Left colon (tissue), 2 donors: ENCODE measurements at regions not wholly inside any gene's neighbourhood (a gene's known extent, or its start where the extent isn't known, plus 50 kb on each side); places are given as distances from the start of the nearest gene placed in this dataset.

Experiments used
- ATAC-seq: fragments of 200-7000 bp; cut with Tn5 transposase; one replicate; pipeline ENCODE4 v1.9.1; 2020; ENCODE audit warnings: mild to moderate bottlenecking, moderate library complexity
- DNase-seq, 2 donors: peaks; one replicate each; pipeline ENCODE4 v3.0.0-alpha.2; 2020
- intact Hi-C, 2 donors: fragments of 100-400 bp; cut with DNase I in 1 of 2; cut with micrococcal nuclease in 1 of 2; formaldehyde crosslinking; loops; one replicate each; pipeline versions ENCODE4 v1.11.2 to v1.14.0; 2022; cut with DNase I, micrococcal nuclease
- donor health status: DM: no; HTN: no; CAD: no.
- donor health status: DM: yes; HTN: yes; CAD: no.

GRCh38 chr13:76500894-76501293 is 385.3 kb downstream of the KCTD12 start:
- DNase-seq (no peak), ATAC-seq (no peak)
- intact Hi-C loops: no loop called here

DNA sequence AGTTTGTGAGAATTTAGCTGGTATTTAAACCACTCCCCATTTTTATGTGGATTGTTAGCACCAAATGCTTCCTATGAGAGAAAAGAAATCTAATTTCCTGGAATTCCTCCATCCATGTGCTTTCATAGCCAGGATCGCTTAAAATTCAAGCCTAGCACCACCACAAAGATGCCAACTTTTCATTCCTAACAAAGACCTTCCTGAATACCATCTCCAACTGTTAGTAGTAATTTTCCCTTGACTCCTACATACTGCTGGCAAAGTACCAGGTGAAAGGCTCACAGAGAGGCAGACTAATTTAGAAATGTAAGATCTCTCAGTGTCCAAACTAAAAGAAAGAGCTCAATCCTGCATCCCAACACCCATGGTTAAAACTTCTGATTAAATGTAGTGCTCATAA is 386.3 kb downstream of the KCTD12 start:
- no peak for ATAC-seq
- intact Hi-C loops: no loop called here
- no peak for DNase-seq

- intact Hi-C loops: no loop called here
- ATAC-seq (no peak), DNase-seq (no peak)
Observed at GRCh38 chr13:76489274-76489673, 396.9 kb downstream of the KCTD12 start.

DNA sequence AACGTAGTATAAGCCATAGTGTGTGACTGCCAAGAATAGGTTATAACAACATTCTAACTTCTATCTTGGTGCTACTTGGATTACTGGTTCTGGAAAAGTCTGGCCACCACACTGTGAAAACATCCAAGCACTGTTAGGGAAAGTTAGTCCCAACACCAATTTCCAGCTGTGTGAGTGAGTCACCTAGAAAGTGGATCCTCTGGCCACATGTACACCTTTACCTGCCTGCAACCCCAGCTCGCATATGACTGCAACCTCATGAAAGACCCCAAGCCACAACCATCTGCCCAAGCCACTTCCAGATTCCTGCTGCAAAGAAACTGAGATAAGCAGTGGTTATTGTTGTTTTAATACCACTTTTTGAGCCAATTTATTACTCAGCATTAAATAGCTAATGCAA is 404.5 kb downstream of the KCTD12 start:
- DNase-seq (no peak), ATAC-seq (no peak)
- intact Hi-C loops: no loop called here

GRCh38 chr13:76474966-76475365 is 411.2 kb downstream of the KCTD12 start:
- intact Hi-C loops: loop anchor here (5.0 to 10.0 kb wide), 4 partner anchors 430 to 780 kb away; no protein-coding TSS in a partner anchor
- ATAC-seq (no peak), DNase-seq (no peak)

DNA sequence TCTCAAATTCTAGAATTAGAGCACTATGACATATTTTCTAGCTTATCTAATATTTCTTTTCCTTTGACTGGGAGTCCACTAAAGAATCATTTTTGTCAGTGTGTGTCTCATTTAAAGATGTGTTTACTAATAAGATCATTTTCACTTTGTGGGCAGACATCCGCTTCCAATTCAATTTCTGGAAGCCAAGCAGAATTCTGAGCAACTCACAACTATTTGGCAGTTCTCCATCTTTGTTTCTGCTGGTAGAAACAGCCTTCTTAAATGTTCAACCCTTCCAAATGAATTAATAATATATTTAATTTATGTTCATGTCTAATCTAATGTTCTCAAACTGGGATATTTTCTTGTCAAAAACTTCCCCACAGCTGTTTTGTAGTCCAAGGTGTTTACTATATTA is 411.8 kb downstream of the KCTD12 start:
- no peak for DNase-seq
- intact Hi-C loops: loop anchor here (5.0 to 10.0 kb wide), 4 partner anchors 430 to 780 kb away; no protein-coding TSS in a partner anchor
- ATAC-seq: no peak

DNA sequence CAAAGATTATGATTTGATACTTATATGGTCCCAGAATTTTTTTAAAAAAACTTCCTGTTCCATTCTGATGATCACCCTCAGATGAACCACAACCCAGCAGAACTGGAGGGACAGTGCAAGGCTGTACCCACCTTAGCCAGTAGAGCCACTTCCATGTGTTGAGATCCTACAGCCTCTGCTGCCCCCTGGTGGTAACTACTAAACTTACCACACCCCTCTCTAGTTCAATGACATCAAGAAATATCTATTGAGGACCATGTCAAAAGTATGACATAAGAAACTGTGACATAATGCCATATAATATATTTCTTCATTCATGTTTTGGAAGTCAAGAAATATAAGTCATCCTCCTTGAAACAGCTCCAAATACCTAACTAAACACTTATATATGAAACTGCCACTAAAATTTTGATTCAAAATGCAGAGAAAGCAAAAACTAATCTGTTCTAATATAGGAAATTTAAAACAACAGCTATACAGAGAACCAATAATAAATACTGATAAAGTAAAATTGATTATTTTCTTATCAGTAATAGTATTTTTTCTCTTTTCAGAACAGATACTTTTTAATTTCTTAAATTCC is 412.6 kb downstream of the KCTD12 start:
- intact Hi-C loops: loop anchor here (5.0 to 10.0 kb wide), 4 partner anchors 431 to 779 kb away; no protein-coding TSS in a partner anchor
- ATAC-seq: peak; percentile 87
- DNase-seq: peak; percentile 54 to 65

DNA sequence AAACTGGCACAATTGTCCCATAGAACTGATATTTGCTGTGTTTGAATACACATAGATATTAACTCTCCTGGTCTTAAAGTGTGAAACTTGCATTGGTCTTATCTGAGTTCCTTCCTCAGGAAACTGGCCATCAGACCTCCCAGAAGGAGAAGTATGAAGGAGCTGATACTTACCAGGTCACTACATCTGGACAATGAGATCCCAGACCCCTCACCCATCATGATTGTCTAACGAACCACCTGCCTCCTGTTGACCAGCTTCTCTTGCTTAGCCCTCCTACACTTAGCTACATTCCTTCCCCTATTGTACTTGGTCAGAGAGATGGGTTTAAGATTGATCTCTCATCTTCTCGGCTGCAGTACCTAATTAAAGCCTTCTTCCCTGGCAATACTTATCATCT is 413.3 kb downstream of the KCTD12 start:
- DNase-seq (no peak), ATAC-seq (no peak)
- intact Hi-C loops: loop anchor here (5.0 to 10.0 kb wide), 4 partner anchors 432 to 778 kb away; no protein-coding TSS in a partner anchor

GRCh38 chr13:76471486-76471885 is 414.7 kb downstream of the KCTD12 start:
- intact Hi-C loops: loop anchor here (5.0 to 10.0 kb wide), 4 partner anchors 433 to 777 kb away; no protein-coding TSS in a partner anchor
- DNase-seq: no peak
- no peak for ATAC-seq

DNA sequence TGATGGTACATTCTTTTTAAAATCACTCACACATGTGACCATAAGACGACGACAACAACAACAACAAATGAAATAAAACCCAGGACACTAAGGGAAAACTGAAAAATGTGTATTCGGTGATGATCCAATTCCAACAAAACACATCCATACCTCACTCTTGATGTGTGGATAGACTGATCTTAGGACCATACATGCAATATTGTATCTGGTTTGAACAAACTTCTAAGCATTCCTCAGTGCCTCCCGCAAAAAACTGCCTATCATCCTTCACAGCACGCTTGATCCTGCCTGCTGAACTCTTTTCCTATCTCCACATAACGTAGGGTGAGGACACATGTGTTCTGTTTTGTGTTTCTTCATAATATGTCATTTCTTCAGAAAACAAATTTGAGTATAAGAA is 415.2 kb downstream of the KCTD12 start:
- intact Hi-C loops: loop anchor here (5.0 to 10.0 kb wide), 4 partner anchors 434 to 776 kb away; no protein-coding TSS in a partner anchor
- DNase-seq (no peak), ATAC-seq (no peak)

- DNase-seq (no peak), ATAC-seq (no peak)
- intact Hi-C loops: no loop called here
Observed at GRCh38 chr13:76466043-76466442, 420.2 kb downstream of the KCTD12 start.

DNA sequence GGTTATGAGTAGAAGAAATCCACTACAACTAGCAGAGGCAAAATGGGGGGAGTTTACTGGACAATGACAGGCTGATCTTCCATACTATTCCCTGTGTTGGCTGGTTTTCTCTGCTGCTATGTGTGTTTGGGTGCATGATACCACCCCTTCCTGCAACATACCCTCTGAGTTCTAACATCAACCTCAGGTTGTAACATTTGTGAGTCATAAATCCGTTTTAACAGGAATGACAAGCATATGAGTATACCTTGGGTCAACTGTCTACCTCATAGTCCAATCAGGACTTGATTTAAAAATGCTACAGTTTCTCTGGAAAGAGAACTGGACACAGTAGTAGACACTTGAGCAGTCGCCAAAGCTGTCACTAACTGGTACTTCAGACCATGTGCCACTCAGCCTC is 422.9 kb downstream of the KCTD12 start:
- intact Hi-C loops: no loop called here
- no peak for ATAC-seq
- DNase-seq: no peak

- intact Hi-C loops: no loop called here
- ATAC-seq: no peak
- DNase-seq: no peak
Observed at GRCh38 chr13:76461999-76462398, 424.2 kb downstream of the KCTD12 start.

DNA sequence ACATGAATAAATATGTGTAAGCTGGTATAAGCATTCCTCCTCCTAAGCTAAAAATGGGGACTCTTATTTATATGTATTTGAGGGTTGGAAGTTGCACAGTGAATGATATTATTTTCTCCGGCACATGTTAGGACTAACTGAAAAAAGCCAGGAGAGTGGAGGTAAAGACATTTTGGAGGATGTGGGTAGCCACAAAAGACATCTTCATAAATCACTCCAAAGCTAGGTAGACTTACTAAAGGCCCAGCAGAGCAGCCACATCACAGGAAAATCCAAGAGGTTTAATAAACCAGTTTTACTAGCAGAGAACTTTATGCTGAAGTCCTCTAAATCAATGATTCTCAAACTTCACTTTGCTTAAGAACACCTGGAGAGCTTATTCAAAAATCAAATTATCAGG is 424.7 kb downstream of the KCTD12 start:
- no peak for ATAC-seq
- intact Hi-C loops: no loop called here
- no peak for DNase-seq

DNA sequence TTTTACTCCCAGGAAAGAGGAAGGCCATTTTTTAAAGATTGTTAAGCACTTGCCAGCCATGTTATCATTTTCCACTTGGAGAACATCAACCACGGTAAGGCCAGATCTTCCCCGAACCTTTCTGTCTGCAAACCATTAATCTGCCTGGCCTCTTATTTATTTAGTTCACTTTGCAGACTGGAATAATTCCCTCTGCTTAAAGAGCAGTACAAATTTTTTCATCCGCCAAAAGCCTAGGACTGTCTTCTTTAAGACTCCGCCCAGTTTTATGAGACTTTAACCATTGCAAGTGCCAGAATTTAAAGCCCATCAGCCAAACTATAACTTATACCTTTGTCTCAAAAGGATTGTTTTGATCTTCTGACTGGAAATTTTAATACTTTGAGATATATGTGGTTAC is 426.3 kb downstream of the KCTD12 start:
- DNase-seq (no peak), ATAC-seq (no peak)
- intact Hi-C loops: no loop called here

GRCh38 chr13:76455960-76456359 is 430.2 kb downstream of the KCTD12 start:
- ATAC-seq (no peak), DNase-seq (no peak)
- intact Hi-C loops: no loop called here

GRCh38 chr13:76454991-76455390 is 431.2 kb downstream of the KCTD12 start:
- intact Hi-C loops: no loop called here
- ATAC-seq (no peak), DNase-seq (no peak)

DNA sequence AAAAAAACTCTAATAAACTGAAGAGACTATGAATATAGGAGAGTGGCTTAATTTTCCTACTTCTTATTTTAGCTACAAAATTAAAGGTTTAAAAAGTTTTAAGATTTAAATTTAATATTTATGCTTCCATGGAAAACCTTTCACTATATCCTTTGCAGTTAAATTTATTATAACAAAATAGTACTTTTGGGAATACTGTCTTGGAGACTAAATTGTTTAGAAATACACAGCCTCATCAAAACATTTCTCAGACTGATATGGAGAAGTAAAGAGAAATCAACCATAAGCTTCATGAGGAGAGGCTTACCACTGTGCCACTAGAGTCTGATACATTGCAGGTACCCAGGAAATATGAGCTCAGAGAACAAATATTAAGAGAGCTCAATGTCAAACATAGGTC is 436.5 kb downstream of the KCTD12 start:
- intact Hi-C loops: no loop called here
- DNase-seq (no peak), ATAC-seq (no peak)

- no peak for ATAC-seq
- intact Hi-C loops: no loop called here
Observed at GRCh38 chr13:76446191-76446590, 440.0 kb downstream of the KCTD12 start.

DNA sequence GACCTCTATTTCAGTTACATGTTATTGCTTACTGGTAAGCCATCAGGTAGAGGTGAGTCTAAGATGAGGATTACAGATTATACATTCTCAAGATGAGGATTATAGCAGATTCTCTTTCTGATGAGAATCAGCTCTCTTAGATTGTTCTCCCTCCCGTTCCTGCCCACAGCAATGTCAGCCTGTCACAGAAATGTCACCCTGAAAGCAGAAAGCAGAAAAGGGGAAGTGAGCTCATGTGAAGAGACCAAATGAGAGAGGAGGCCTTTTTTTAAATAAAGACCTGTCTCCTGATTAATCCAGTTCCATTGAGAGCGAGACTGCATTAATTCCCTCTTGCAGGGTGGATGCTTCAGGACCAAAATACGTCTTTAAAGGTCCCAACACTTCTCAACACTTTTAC is 445.6 kb downstream of the KCTD12 start:
- intact Hi-C loops: no loop called here
- no peak for ATAC-seq
- no peak for DNase-seq

More at GRCh38 chr13:76446191-76446590, 440.0 kb downstream of the KCTD12 start:
- DNase-seq: no peak

- intact Hi-C loops: no loop called here
- no peak for ATAC-seq
Observed at GRCh38 chr13:76439546-76439945, 446.7 kb downstream of the KCTD12 start.

More at GRCh38 chr13:76439546-76439945, 446.7 kb downstream of the KCTD12 start:
- no peak for DNase-seq
